ENCODE measurements at regions not wholly inside any gene's neighbourhood (a gene's known extent, or its start where the extent isn't known, plus 50 kb on each side); places are given as distances from the start of the nearest gene placed in this dataset.
"Not testable (repeated sequence)": the region's sequence is repeated elsewhere in the genome, so short reads cannot be mapped to it uniquely, and the experiment has no call there.

DNA sequence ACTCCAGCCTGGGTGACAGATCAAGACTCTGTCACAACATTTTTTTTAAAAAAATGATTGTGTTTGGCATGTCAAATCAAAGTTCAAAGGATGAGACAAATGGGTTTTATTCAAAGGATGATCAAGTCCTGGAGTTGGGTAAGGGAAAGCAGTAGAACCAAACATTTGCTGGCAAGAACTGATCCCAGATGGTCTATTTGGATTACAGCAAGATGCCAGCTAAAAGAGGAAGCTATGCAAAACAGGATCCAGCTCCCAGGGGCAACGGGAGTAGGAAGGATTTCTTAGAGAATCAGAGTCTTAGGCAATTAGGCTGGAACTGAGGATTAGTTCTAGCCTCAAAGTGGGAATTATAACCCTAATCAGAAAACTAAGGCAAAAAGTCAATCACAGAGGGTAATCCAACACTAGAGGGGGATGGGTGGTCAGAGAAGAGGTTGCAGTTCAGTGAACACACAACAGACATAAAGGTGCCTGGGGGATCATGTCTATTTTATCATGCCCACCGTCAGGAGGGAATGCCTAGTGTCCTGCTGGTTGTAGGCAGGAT is 133.0 kb upstream of the PLS3 start:
- no peak overlapping the region for H3K4me3 ChIP-seq (ENCODE audit: insufficient read depth, low read depth, low read length)
- H3K27ac ChIP-seq (ENCODE audit: insufficient read depth, low read depth, low read length, poor library complexity, severe bottlenecking) = no peak overlapping the region
- no peaks in the 10 kb centered on the region for H3K36me3 ChIP-seq (ENCODE audit: control insufficient read depth, insufficient read depth, low read length)
- H3K9me3 ChIP-seq (ENCODE audit: control insufficient read depth, low read length) = no peaks in the 10 kb centered on the region
- no peaks in the 10 kb centered on the region for H3K4me1 ChIP-seq (ENCODE audit: control insufficient read depth, insufficient read depth, low read length)
- WGBS, 2 experiments = 38 to 42% methylated on average over 2 of the region's 2 CpGs
- H3K27me3 ChIP-seq (ENCODE audit: control insufficient read depth, insufficient read depth, low read length, poor library complexity, severe bottlenecking) = no peaks in the 10 kb centered on the region

DNA sequence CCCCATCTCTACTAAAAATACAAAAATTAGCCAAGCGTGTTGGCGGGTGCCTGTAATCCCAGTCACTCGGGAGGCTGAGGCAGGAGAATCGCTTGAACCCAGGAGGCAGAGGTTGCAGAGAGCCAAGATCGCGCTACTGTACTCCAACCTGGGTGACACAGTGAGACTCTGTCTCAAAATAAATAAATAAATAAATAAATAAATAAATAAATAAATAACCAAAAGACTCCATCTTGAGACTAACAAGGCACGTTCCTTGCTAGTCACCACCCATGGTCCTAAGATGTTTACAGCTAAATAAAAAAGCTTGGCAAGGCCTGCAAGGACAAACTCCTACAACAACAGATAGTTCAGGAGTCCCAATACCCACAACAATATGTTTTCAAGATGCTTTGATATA is 126.1 kb upstream of the PLS3 start:
- H3K27me3 ChIP-seq (ENCODE audit: control insufficient read depth, insufficient read depth, low read length, poor library complexity, severe bottlenecking); H3K36me3 ChIP-seq (ENCODE audit: control insufficient read depth, insufficient read depth, low read length); H3K9me3 ChIP-seq (ENCODE audit: control insufficient read depth, low read length); H3K4me3 ChIP-seq (ENCODE audit: insufficient read depth, low read depth, low read length); H3K27ac ChIP-seq (ENCODE audit: insufficient read depth, low read depth, low read length, poor library complexity, severe bottlenecking); H3K4me1 ChIP-seq (ENCODE audit: control insufficient read depth, insufficient read depth, low read length): not testable (repeated sequence)
- 89 to 100% methylated on average over 3 to 5 of the region's 7 CpGs for WGBS, 2 experiments

DNA sequence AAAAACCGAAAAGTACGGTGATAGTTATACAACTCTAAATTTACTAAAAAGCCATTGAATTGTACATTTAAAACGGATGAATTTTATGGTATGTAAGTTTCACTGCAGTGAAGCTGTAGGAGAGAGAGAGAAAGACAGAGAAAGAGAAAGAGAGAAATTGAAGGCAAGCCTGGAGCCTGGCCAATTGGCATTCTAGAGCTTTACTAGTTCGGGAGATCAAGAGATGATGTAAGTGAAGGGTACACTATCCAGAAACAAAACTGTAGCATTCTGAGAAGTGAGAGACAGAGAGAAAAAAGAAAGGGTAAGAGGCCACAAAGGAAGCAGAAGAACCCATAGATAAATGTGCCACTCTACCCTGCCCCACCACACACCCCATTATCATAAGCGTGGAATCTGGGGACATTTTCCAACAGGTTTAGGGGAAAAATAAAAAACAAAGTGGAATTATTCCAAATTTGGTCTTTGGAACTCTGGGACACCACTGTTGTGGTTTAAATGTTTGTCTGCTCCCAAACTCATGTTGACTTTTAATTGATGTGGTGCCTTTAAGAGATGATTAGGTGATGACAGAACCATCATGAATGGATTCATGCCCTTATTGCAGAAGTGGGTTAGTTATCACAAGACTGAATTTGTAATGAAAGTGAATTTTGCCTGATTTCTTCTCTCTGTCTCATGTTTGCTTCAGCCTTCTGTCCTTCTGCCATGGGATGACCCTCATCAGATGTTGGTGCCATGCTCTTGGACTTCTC is 123.0 kb upstream of the PLS3 start:
- H3K9me3 ChIP-seq (ENCODE audit: control insufficient read depth, low read length) = no peaks in the 10 kb centered on the region
- no peaks in the 10 kb centered on the region for H3K27me3 ChIP-seq (ENCODE audit: control insufficient read depth, insufficient read depth, low read length, poor library complexity, severe bottlenecking)
- 95 to 100% methylated on average over 5 of the region's 5 CpGs for WGBS, 2 experiments
- H3K27ac ChIP-seq (ENCODE audit: insufficient read depth, low read depth, low read length, poor library complexity, severe bottlenecking) = no peak overlapping the region
- no peak overlapping the region for H3K4me3 ChIP-seq (ENCODE audit: insufficient read depth, low read depth, low read length)
- no peaks in the 10 kb centered on the region for H3K36me3 ChIP-seq (ENCODE audit: control insufficient read depth, insufficient read depth, low read length)
- H3K4me1 ChIP-seq (ENCODE audit: control insufficient read depth, insufficient read depth, low read length) = no peaks in the 10 kb centered on the region

DNA sequence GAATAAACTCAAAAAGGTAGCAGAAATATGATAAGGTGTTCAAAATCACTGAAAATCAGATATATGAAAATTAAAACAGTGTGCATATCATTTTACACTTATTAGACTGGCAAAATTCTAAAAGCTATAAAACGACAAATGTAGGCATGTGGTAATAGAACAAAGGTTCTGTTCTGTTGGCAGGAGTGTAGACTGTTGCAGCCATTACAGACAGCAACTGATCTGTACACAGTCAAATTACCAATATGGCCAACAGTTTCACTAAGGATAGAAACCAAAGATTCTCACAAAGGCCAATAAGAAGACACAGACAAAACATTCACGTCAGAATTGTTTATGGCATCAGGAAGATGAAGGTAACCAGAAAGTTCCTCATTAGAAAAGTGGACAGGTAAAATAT is 112.8 kb upstream of the PLS3 start:
- H3K36me3 ChIP-seq (ENCODE audit: control insufficient read depth, insufficient read depth, low read length) = no peaks in the 10 kb centered on the region

DNA sequence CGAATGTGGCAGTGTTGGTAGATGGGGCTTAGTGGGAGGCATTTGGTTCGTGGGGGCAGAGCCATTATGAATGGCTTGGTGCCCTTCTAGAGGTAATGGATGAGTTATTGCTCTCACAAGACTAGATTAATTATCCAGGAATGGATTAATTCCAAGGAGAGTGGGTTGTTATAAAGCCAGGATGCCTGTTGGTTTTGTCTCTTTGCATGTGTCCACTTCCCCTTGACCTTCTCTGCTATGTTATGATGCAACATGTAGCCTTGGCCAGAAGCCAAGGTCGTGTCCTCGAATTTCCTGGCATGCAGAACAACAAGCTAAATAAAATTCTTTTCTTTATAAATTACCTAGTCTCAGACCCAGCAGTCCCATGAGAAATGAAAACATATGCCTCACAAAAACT is 111.2 kb upstream of the PLS3 start:
- no peaks in the 10 kb centered on the region for H3K36me3 ChIP-seq (ENCODE audit: control insufficient read depth, insufficient read depth, low read length)
- no peaks in the 10 kb centered on the region for H3K9me3 ChIP-seq (ENCODE audit: control insufficient read depth, low read length)
- no peak overlapping the region for H3K4me3 ChIP-seq (ENCODE audit: insufficient read depth, low read depth, low read length)
- no peaks in the 10 kb centered on the region for H3K27me3 ChIP-seq (ENCODE audit: control insufficient read depth, insufficient read depth, low read length, poor library complexity, severe bottlenecking)
- no peak overlapping the region for H3K27ac ChIP-seq (ENCODE audit: insufficient read depth, low read depth, low read length, poor library complexity, severe bottlenecking)
- WGBS, 2 experiments = 90 to 94% methylated on average over 3 to 4 of the region's 4 CpGs
- H3K4me1 ChIP-seq (ENCODE audit: control insufficient read depth, insufficient read depth, low read length) = no peaks in the 10 kb centered on the region

More for the DNA sequence above, 112.8 kb upstream of the PLS3 start:
- Histone ChIP-seq H3K27ac (ENCODE audit: insufficient read depth, low read depth, low read length, poor library complexity, severe bottlenecking) (no peak overlapping the region), H3K4me1 (ENCODE audit: control insufficient read depth, insufficient read depth, low read length) (no peaks in the 10 kb centered on the region), H3K9me3 (ENCODE audit: control insufficient read depth, low read length) (no peaks in the 10 kb centered on the region), H3K27me3 (ENCODE audit: control insufficient read depth, insufficient read depth, low read length, poor library complexity, severe bottlenecking) (no peaks in the 10 kb centered on the region), H3K4me3 (ENCODE audit: insufficient read depth, low read depth, low read length) (no peak overlapping the region)
- 90% methylated on average over 2 of the region's 2 CpGs; no CpG with 5 or more reads in 1 of the 2 experiments for WGBS, 2 experiments

DNA sequence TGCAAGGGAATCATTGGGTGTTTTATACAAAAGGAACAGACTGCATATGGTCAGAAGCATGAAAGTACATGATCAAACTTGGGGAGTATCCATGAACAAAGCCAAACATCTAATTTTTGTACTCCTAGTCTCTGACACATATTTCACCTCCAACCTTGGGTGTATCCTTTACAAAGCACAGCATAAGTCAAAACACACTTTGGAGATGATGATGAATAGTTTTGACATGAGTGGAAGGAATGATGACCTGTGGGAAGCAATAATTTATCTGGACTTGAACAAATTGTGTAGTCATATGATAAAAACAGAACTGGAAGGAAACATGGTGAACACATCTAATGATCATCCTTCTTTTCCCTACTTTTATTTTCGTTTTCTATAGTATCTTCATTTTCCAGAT is 108.7 kb upstream of the PLS3 start:
- Histone ChIP-seq H3K27me3 (ENCODE audit: control insufficient read depth, insufficient read depth, low read length, poor library complexity, severe bottlenecking) (no peaks in the 10 kb centered on the region), H3K36me3 (ENCODE audit: control insufficient read depth, insufficient read depth, low read length) (no peaks in the 10 kb centered on the region), H3K9me3 (ENCODE audit: control insufficient read depth, low read length) (no peaks in the 10 kb centered on the region), H3K27ac (ENCODE audit: insufficient read depth, low read depth, low read length, poor library complexity, severe bottlenecking) (no peak overlapping the region), H3K4me3 (ENCODE audit: insufficient read depth, low read depth, low read length) (no peak overlapping the region), H3K4me1 (ENCODE audit: control insufficient read depth, insufficient read depth, low read length) (no peaks in the 10 kb centered on the region)
- no CpG with 5 or more reads among the region's 1 CpG for WGBS, 2 experiments

DNA sequence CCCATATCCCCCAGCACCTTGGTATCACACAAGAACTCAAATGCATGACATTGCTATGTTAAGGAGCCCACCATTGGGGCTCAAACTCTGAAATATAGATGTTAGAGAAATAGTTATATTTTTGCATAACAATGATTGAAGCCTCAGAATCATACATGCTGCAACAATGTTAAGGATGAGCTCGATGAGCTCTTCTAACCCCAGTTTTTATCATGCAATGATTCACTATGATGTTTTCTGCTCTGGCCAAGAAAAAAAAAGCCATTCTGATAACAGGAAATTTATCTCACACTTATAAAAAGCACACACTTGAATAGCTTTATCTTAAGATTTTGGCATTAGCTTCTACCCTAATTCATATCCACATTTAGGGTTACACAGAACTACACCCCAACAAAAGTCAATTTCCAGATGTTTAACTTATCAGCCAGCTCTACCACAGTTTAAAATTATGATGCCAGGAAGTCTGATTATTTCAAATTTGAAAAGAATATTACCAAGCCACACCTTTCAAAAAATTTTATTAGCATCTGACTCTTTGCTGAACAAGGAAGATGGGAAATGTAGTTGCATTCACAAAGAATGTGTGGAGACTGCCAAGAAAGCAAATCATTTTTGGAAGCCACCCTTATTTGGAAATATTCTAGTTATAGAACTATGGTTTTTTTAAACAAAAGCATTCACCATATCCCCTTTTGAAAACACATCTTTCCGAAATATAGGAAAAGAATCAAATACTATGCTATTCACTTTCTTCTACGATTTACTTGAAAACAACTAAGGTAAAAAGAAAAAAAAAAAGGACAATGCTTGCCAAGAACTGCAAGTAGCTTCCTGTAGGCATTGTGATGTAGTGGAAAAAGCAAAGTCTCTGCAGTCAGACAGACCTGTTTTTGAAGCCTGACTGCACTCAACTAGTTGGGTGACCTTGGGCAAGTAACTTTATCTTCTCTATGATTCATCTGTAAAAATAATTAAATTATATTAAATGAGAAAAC is 100.8 kb upstream of the PLS3 start:
- H3K36me3 ChIP-seq (ENCODE audit: control insufficient read depth, insufficient read depth, low read length) = no peaks in the 10 kb centered on the region
- 100% methylated on average over 1 of the region's 3 CpGs for WGBS, 2 experiments
- H3K4me3 ChIP-seq (ENCODE audit: insufficient read depth, low read depth, low read length) = no peak overlapping the region

DNA sequence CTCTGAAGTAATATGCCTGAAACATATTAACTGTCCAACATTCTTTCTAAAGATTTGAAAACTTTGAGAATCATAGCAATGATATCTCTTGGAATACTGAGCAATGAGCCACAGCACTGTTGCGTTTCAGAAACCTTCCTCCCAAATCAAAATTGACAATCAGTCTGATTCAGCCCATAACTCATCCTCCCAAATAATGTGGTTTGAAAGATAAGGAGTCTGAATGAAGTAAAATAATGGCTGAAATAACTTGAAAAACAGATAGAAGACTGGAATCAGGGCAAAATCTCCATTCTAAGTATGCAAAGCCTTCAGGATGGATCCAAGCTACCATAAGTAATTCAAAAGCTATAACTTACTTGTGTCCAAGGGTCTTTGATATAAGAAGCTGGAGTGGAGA is 98.6 kb upstream of the PLS3 start:
- no CpG with 5 or more reads among the region's 1 CpG for WGBS, 2 experiments
- no peaks in the 10 kb centered on the region for H3K36me3 ChIP-seq (ENCODE audit: control insufficient read depth, insufficient read depth, low read length)
- H3K9me3 ChIP-seq (ENCODE audit: control insufficient read depth, low read length) = no peaks in the 10 kb centered on the region
- no peak overlapping the region for H3K4me3 ChIP-seq (ENCODE audit: insufficient read depth, low read depth, low read length)
- no peaks in the 10 kb centered on the region for H3K4me1 ChIP-seq (ENCODE audit: control insufficient read depth, insufficient read depth, low read length)
- no peaks in the 10 kb centered on the region for H3K27me3 ChIP-seq (ENCODE audit: control insufficient read depth, insufficient read depth, low read length, poor library complexity, severe bottlenecking)
- no peak overlapping the region for H3K27ac ChIP-seq (ENCODE audit: insufficient read depth, low read depth, low read length, poor library complexity, severe bottlenecking)

More for the DNA sequence above, 100.8 kb upstream of the PLS3 start:
- Histone ChIP-seq H3K27me3 (ENCODE audit: control insufficient read depth, insufficient read depth, low read length, poor library complexity, severe bottlenecking) (no peaks in the 10 kb centered on the region), H3K4me1 (ENCODE audit: control insufficient read depth, insufficient read depth, low read length) (no peaks in the 10 kb centered on the region), H3K27ac (ENCODE audit: insufficient read depth, low read depth, low read length, poor library complexity, severe bottlenecking) (no peak overlapping the region), H3K9me3 (ENCODE audit: control insufficient read depth, low read length) (no peaks in the 10 kb centered on the region)

DNA sequence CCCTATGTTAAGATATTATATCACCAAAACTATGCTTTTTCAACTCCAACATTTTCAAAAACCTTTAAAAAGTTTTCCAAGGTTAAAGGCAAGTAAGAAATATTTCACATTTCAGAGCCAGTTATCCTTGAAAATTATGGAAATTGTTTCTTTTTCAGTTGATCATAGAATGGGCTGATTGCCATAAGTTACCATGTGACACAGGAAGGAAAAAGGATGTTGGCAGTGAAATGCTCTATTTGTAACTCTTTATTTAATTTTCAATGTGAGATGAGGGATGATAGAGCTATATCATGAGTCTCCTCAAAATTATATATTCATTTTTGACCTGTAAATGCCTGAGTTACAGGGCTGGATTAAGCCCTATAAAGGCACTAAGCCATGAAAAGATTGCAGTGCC is 93.0 kb upstream of the PLS3 start:
- Histone ChIP-seq H3K36me3 (ENCODE audit: control insufficient read depth, insufficient read depth, low read length) (no peaks in the 10 kb centered on the region), H3K4me1 (ENCODE audit: control insufficient read depth, insufficient read depth, low read length) (no peaks in the 10 kb centered on the region), H3K27me3 (ENCODE audit: control insufficient read depth, insufficient read depth, low read length, poor library complexity, severe bottlenecking) (no peaks in the 10 kb centered on the region), H3K9me3 (ENCODE audit: control insufficient read depth, low read length) (no peaks in the 10 kb centered on the region), H3K4me3 (ENCODE audit: insufficient read depth, low read depth, low read length) (no peak overlapping the region), H3K27ac (ENCODE audit: insufficient read depth, low read depth, low read length, poor library complexity, severe bottlenecking) (no peak overlapping the region)

DNA sequence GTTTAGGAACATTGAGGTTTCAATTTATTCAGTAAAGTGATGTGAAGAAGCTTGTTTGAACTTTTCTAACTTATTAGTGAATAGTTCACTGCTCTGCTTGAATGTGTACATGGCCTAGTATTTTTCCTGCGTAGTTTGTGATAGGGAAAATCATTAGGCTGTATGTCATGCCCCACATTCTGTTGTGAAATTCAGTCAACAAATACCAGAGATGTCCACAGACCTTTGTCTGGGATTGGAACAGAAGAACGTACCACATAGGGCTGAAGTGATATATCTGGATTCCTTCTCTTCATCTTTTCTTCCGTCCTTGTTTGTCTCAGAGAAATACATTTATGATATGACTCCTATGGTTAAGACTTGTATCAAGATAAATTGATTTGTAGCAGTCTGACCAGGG is 88.8 kb upstream of the PLS3 start:
- Histone ChIP-seq H3K4me3 (ENCODE audit: insufficient read depth, low read depth, low read length) (no peak overlapping the region), H3K27ac (ENCODE audit: insufficient read depth, low read depth, low read length, poor library complexity, severe bottlenecking) (no peak overlapping the region), H3K4me1 (ENCODE audit: control insufficient read depth, insufficient read depth, low read length) (no peaks in the 10 kb centered on the region), H3K36me3 (ENCODE audit: control insufficient read depth, insufficient read depth, low read length) (no peaks in the 10 kb centered on the region), H3K27me3 (ENCODE audit: control insufficient read depth, insufficient read depth, low read length, poor library complexity, severe bottlenecking) (no peaks in the 10 kb centered on the region), H3K9me3 (ENCODE audit: control insufficient read depth, low read length) (no peaks in the 10 kb centered on the region)
- 100% methylated on average over 1 to 2 of the region's 3 CpGs for WGBS, 2 experiments
